NB4 (cell line): ENCODE measurements at regions not wholly inside any gene's neighbourhood (a gene's known extent, or its start where the extent isn't known, plus 50 kb on each side); places are given as distances from the start of the nearest gene placed in this dataset.

Source experiments
- POLR2A ChIP-seq: IDR thresholded peaks from 2 replicates; pipeline ENCODE4 v1.6.1; 2011; ENCODE audit warnings: mild to moderate bottlenecking; ENCODE audit not compliant: insufficient read length; ENCODE audit errors: extremely low read depth
- TF ChIP-seq, protein P1 (sequence below): IDR thresholded peaks from one replicate; pipeline ENCODE4 v1.5.1; 2012; ENCODE audit warnings: low read depth, low read length

DNA sequence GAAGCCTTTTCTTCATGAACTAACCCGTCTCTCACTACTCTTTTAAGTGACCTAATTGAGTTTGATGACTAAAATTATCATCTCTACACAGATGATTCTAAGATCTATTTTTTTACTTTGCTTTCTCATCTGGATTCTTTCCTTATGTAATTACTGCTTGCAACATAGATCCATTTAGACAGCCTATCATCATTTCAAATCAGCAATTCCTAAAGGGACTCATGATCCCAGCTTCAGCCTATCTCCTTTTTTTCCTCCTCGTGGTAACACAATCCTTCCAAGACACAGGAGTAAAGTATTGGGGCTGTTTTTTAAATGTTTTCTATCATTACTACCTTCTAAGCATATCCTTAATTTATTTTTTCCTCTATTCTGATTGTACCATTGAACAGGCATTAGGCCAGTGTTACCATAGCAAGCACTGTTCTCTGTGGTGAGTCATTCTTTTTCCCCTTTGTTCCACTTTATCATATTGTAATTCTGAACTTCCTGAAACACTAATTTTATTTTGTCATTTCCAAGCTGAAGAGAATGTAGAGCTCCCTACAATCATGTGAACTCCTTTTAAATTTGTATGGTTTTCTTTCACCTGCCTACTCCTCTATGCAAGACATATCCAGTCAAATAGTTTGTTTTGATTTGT is 190.4 kb upstream of the FAR2 start:
- TF ChIP-seq, protein P1, sequence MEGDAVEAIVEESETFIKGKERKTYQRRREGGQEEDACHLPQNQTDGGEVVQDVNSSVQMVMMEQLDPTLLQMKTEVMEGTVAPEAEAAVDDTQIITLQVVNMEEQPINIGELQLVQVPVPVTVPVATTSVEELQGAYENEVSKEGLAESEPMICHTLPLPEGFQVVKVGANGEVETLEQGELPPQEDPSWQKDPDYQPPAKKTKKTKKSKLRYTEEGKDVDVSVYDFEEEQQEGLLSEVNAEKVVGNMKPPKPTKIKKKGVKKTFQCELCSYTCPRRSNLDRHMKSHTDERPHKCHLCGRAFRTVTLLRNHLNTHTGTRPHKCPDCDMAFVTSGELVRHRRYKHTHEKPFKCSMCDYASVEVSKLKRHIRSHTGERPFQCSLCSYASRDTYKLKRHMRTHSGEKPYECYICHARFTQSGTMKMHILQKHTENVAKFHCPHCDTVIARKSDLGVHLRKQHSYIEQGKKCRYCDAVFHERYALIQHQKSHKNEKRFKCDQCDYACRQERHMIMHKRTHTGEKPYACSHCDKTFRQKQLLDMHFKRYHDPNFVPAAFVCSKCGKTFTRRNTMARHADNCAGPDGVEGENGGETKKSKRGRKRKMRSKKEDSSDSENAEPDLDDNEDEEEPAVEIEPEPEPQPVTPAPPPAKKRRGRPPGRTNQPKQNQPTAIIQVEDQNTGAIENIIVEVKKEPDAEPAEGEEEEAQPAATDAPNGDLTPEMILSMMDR = no peak
- no peak for TF ChIP-seq POLR2A
